HG03460 (cell line): ENCODE measurements at regions not wholly inside any gene's neighbourhood (a gene's known extent, or its start where the extent isn't known, plus 50 kb on each side); places are given as distances from the start of the nearest gene placed in this dataset.

Source experiments
- ATAC-seq: cut with Tn5 transposase; IDR thresholded peaks from one replicate; pipeline ENCODE4 v1.9.1; 2021; ENCODE audit not compliant: unreplicated experiment

GRCh38 chr11:70776914-70777532 lies 378.7 kb downstream of the CTTN start:
- no peak for ATAC-seq

DNA sequence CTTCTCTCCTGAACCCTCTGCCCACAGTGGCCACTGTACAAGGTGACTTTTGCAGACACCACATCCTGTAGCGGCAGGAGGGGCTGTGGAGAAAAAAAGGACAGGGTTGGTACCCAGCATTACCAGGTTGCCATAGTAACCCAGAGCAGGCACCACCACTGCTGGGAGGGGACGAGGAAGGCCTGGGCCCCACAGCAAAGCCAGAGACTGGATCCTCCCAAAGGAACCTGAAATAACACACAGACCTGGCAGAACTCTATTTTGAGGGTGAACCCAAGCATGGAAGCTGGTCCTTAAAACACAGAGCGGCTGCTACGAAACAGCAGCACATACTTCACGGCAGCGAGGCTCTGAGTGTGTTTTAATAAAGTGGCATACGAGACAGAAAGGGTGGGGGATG lies 380.6 kb downstream of the CTTN start:
- no peak for ATAC-seq

DNA sequence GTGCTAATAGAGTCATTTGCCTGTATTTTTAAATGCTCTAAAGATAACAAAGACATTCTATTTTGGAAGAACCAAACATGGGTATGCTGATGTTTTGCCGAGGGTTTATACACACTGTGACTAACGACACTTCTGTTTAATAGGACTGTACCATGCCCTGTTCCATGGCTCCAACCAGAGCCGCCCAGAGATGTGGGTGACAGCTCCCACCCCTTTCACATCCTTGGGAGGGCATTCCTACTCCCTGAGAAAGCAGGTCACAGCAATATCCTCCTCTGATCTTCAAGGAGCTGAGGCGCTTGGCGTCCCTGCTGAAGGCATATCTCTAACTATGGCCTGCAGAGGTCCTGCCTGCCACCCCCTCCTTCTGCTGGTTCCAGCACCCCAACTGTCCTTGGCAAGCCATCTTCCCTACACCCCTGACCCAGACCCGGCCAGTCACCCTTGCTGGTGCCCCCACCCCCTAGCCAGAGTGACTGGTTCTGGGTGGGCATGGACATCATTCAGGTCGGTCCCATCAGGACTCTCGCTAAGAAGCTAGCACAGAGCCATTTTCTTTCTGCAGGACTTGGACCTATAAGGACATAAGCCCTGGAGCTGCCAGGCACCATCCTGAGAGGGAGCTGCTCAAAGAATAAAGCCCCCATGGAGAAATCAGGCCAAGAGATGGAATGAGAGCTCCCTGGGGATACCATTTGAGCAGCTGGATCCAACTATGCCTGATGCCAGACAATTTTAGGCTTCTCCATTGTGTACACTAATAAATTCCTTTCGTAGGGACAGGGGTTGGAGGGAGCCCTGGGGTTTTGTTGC lies 381.3 kb downstream of the CTTN start:
- ATAC-seq, result no peak

DNA sequence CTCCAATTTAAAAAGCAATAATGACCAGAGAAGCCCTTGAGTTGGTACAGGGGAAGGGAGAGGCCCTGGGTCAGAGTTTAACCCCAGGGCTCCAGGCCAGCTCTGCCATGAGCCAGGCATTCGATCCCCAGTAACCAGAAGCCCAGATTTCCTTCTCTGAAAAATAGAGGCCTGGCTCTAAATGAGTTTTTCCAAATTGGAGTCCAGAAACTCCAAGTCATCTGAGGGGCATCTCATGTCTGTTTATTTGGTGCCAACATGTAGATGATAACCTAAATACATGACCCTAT lies 381.9 kb downstream of the CTTN start:
- ATAC-seq, result no peak

- ATAC-seq, result no peak
Observed at GRCh38 chr11:70782401-70782913, 384.1 kb downstream of the CTTN start.

DNA sequence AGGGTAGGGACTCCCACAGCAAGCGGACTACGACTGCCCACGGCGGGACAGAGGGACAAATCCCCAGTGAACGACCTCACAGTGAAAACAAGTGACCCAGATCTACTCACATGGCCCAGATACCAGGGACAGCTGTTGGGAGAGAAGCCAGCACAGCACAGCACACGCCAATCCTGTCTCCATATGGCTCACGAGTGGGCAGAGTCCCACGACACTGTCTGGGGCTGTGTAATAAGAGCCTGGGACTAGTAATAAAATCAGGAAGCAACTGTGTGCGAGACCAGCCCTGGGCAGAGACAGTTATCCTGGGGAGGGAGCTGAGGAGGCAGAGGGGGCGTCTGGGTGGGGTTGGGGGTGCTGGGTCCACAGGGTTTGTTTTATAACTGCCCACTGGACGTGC lies 385.0 kb downstream of the CTTN start:
- ATAC-seq, result no peak

GRCh38 chr11:70783821-70784220 lies 385.5 kb downstream of the CTTN start:
- ATAC-seq, result no peak

DNA sequence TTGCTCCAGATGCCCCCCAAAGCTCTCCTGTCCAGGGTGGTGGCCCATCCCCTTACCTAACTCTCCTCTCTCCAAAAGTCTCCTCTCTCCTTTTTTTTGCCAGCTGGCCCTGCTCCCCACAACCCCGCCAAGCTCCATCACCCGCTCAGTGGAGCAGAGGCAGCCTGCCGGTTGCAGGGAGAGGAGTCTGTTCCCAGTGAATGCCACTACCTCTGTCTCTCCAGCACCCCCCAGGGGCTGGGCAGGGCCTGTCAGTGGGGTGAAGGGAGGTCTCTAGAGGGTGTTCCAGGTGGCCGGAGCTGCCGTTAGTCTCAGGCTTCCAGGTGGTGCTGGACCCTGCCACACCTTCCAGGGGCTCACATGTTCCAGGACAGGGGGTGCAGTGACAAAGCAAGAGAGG lies 387.0 kb downstream of the CTTN start:
- ATAC-seq, result no peak

GRCh38 chr11:70786021-70786665 lies 387.8 kb downstream of the CTTN start:
- no peak for ATAC-seq

DNA sequence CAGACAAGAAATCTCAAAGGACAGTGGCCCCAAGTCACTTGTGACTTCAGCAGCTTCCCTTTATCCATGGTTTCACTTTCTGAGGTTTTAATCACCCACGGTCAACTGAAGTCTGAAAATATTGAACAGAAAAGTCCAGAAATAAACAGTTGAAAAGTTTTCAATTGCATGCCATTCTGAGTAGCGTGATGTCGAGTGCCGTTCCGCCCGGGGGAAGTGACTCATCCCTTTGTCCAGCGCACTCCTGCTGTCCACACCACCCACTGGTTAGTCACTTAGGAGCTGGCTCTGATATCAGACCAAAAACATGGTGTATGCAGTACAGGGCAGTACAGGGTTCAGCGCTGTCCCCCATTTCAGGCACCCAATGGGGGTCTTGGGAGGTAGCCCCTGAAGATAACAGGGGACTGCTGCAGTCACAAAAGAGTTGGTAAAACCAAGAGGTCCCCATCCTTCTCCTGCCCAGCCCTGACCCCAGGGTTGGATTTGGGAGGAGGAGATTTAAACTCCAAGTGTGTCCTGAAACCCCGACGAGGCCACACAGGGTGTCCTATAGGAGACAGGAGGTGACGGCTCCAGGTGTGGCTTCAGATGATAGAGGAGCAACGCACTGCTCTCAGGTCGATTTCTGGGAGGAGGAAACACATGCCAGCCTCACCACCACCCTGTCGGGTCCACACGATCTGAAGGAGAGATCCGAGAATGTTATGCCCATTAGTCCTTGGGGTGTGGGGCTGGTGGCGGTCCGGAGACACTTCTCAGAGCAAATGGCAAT lies 390.1 kb downstream of the CTTN start:
- no peak for ATAC-seq

GRCh38 chr11:70790671-70791300 lies 392.5 kb downstream of the CTTN start:
- ATAC-seq, result no peak

DNA sequence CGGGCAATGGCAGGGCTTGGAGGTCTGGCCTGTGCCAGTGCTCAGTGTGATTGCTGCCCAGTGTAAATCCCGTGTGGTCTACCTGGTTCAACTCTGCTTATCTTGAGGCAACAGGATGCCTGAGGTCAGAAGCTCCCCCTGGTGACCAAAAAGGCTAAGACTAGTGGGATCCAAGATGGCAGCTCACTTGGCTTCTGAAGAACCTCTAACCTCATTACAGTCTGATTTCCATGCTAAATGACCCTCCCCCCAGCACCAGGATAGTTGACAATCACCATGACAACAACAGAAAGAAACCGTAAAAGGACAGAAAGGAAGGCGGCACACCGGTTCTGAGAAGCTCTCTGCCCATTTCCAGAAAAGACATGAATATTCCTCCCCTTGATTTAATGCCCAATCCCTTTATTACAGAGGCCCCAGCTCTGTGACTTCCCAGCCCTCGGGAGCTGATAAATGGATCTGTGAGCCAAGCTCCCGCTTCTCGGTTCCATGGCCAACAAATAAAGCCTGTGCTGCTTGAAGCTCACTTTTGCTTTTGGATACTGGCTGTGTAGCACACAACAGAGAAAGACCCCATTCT lies 398.4 kb downstream of the CTTN start:
- ATAC-seq, result no peak

- ATAC-seq, result no peak
Observed at GRCh38 chr11:70798296-70798695, 400.0 kb downstream of the CTTN start.

GRCh38 chr11:70799386-70799785 lies 401.1 kb downstream of the CTTN start:
- ATAC-seq, result no peak

GRCh38 chr11:70802185-70802584 lies 403.9 kb downstream of the CTTN start:
- no peak for ATAC-seq

GRCh38 chr11:70804139-70804837 lies 406.0 kb downstream of the CTTN start:
- no peak for ATAC-seq

DNA sequence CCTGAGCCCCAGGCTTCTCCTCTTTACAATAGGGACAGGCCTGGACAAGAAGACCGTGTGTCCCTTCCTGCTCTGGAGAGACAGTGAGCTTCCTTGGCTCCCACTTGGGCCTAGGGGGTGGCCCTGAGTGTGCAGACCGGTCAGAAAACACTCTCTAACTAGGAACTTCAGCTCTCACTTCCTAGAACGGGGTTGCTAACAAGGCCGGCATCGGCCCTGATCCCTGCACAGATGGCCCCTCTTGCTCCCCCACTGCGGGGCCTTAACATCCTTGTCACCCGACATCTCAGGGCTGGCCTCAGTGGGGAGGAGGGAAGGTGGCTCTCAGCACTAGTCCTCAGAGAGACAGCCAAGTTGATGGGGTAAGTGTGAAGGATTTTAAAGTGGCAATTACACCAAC lies 406.9 kb downstream of the CTTN start:
- no peak for ATAC-seq

GRCh38 chr11:70805971-70806370 lies 407.6 kb downstream of the CTTN start:
- ATAC-seq, result no peak

GRCh38 chr11:70806461-70807194 lies 408.3 kb downstream of the CTTN start:
- ATAC-seq, result no peak
